ENCODE measurements at regions not wholly inside any gene's neighbourhood (a gene's known extent, or its start where the extent isn't known, plus 50 kb on each side); places are given as distances from the start of the nearest gene placed in this dataset.

DNA sequence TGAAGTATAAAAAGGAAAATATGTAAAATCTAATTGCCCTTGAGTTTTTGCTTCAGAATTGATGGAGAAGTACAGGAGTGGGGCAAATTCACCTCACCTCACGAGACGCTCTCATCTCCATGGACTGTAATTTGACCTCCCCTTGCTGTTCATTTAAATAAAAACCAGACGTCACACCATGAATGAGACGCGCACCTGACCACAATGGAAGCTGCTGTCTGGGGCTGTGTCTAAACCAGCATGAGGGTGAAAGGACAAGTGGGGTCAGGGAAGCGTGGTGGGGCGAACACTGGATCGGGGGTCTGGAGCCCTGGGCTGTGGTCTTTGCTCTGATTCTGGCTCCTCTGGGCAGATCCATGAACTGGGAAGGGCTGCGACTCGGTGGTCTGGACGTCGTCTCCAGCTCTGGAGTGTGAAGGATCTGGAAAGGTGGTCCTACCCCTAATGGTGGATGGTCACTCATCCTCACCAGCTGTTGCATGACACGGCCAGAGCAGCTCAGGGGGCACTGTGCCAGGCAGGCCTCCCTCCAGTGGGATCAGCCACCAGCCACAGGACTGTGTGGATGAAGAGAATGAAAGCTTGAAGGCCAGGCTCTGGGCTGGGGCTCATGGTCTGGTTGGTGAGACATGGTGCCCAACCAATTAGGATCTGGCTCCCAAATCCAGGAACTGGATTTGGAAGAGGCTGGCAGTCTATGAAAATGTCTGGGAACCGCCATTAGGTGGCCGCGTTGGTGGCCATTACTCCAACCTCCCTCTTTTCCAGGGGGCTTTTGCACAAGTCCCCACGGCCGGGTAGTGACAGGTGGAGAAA lies 728.6 kb downstream of the PTPRU start:
- Histone ChIP-seq H3K79me2 (replicated peaks; ENCODE audit: insufficient read depth, low read length) (no peaks in the 10 kb centered on the region), H3K27me3 (ENCODE audit: insufficient read depth, low read depth, low read length) (no peaks in the 10 kb centered on the region), H3K4me3 (ENCODE audit: low read length) (no peak overlapping the region), H3K9ac (ENCODE audit: low read length) (no peak overlapping the region), H4K20me1 (ENCODE audit: insufficient read depth) (no peaks in the 10 kb centered on the region), H3F3A (ENCODE audit: insufficient read depth, low read length, poor library complexity, severe bottlenecking) (no peaks in the 10 kb centered on the region), H2AFZ (ENCODE audit: low read depth, low read length) (no peak overlapping the region), H3K4me2 (ENCODE audit: low read length) (no peak overlapping the region), H3K9me3 (ENCODE audit: low read length) (no peaks in the 10 kb centered on the region), H3K27ac (ENCODE audit: low read length) (no peak overlapping the region), H3K9me2 (ENCODE audit: insufficient read depth, low read length) (no peaks in the 10 kb centered on the region), H3K36me3 (ENCODE audit: insufficient read depth, low read length) (no peaks in the 10 kb centered on the region)
- TF ChIP-seq EZH2 (IDR thresholded peaks at IDR 0.05; ENCODE audit: borderline replicate concordance, insufficient read depth, low read length, poor library complexity, severe bottlenecking) (no peak), MXI1 (conservative IDR thresholded peaks at IDR 0.05; ENCODE audit: poor library complexity, severe bottlenecking) (no peak), EP300 (conservative IDR thresholded peaks at IDR 0.05; ENCODE audit: poor library complexity, severe bottlenecking) (no peak), RAD21 (conservative IDR thresholded peaks at IDR 0.05) (no peak), POLR2AphosphoS5 (IDR thresholded peaks at IDR 0.05) (no peak), TAF1 (IDR thresholded peaks at IDR 0.05; ENCODE audit: low read depth) (no peak), SMC3 (conservative IDR thresholded peaks at IDR 0.05; ENCODE audit: poor library complexity) (no peak)
- TF ChIP-seq, protein P1, sequence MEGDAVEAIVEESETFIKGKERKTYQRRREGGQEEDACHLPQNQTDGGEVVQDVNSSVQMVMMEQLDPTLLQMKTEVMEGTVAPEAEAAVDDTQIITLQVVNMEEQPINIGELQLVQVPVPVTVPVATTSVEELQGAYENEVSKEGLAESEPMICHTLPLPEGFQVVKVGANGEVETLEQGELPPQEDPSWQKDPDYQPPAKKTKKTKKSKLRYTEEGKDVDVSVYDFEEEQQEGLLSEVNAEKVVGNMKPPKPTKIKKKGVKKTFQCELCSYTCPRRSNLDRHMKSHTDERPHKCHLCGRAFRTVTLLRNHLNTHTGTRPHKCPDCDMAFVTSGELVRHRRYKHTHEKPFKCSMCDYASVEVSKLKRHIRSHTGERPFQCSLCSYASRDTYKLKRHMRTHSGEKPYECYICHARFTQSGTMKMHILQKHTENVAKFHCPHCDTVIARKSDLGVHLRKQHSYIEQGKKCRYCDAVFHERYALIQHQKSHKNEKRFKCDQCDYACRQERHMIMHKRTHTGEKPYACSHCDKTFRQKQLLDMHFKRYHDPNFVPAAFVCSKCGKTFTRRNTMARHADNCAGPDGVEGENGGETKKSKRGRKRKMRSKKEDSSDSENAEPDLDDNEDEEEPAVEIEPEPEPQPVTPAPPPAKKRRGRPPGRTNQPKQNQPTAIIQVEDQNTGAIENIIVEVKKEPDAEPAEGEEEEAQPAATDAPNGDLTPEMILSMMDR (IDR thresholded peaks at IDR 0.05; ENCODE audit: poor library complexity, severe bottlenecking) = no peak
- TF ChIP-seq, protein P2, sequence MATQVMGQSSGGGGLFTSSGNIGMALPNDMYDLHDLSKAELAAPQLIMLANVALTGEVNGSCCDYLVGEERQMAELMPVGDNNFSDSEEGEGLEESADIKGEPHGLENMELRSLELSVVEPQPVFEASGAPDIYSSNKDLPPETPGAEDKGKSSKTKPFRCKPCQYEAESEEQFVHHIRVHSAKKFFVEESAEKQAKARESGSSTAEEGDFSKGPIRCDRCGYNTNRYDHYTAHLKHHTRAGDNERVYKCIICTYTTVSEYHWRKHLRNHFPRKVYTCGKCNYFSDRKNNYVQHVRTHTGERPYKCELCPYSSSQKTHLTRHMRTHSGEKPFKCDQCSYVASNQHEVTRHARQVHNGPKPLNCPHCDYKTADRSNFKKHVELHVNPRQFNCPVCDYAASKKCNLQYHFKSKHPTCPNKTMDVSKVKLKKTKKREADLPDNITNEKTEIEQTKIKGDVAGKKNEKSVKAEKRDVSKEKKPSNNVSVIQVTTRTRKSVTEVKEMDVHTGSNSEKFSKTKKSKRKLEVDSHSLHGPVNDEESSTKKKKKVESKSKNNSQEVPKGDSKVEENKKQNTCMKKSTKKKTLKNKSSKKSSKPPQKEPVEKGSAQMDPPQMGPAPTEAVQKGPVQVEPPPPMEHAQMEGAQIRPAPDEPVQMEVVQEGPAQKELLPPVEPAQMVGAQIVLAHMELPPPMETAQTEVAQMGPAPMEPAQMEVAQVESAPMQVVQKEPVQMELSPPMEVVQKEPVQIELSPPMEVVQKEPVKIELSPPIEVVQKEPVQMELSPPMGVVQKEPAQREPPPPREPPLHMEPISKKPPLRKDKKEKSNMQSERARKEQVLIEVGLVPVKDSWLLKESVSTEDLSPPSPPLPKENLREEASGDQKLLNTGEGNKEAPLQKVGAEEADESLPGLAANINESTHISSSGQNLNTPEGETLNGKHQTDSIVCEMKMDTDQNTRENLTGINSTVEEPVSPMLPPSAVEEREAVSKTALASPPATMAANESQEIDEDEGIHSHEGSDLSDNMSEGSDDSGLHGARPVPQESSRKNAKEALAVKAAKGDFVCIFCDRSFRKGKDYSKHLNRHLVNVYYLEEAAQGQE (IDR thresholded peaks at IDR 0.05; ENCODE audit: borderline replicate concordance) = no peak

DNA sequence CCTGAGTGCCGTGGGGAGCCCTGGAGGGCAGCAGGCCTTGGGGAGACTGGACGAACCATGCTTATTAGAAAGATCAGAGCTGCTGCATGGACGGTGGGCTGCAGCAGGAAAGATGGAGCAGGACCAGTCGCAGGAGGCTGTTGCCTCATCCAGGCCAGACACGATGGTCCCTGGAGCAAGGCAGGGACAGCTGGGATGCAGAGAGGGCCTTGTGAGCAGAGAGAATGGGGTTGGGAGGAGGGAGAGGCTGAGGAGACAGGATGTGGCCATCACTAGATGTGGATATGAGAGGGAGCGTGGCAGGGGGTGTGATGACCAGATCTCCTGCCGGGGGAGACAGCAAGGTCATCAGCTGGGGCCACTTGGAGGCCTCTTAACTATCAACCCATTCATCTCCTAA lies 727.6 kb downstream of the PTPRU start:
- H3K9me3 ChIP-seq (ENCODE audit: low read length) = no peaks in the 10 kb centered on the region
- H3K27ac ChIP-seq (ENCODE audit: low read length) = no peak overlapping the region
- TF ChIP-seq TAF1 (IDR thresholded peaks at IDR 0.05; ENCODE audit: low read depth) (no peak), EZH2 (IDR thresholded peaks at IDR 0.05; ENCODE audit: borderline replicate concordance, insufficient read depth, low read length, poor library complexity, severe bottlenecking) (no peak), RAD21 (conservative IDR thresholded peaks at IDR 0.05) (no peak), EP300 (conservative IDR thresholded peaks at IDR 0.05; ENCODE audit: poor library complexity, severe bottlenecking) (no peak), SMC3 (conservative IDR thresholded peaks at IDR 0.05; ENCODE audit: poor library complexity) (no peak), POLR2AphosphoS5 (IDR thresholded peaks at IDR 0.05) (no peak), MXI1 (conservative IDR thresholded peaks at IDR 0.05; ENCODE audit: poor library complexity, severe bottlenecking) (no peak)
- TF ChIP-seq, protein P1 (IDR thresholded peaks at IDR 0.05; ENCODE audit: poor library complexity, severe bottlenecking) = no peak
- TF ChIP-seq, protein P2 (IDR thresholded peaks at IDR 0.05; ENCODE audit: borderline replicate concordance) = no peak
- no peak overlapping the region for H3K4me3 ChIP-seq (ENCODE audit: low read length)
- H3F3A ChIP-seq (ENCODE audit: insufficient read depth, low read length, poor library complexity, severe bottlenecking) = no peaks in the 10 kb centered on the region
- H3K4me2 ChIP-seq (ENCODE audit: low read length) = no peak overlapping the region
- no peak overlapping the region for H3K9ac ChIP-seq (ENCODE audit: low read length)
- no peaks in the 10 kb centered on the region for H3K27me3 ChIP-seq (ENCODE audit: insufficient read depth, low read depth, low read length)
- H3K36me3 ChIP-seq (ENCODE audit: insufficient read depth, low read length) = no peaks in the 10 kb centered on the region
- no peaks in the 10 kb centered on the region for H3K9me2 ChIP-seq (ENCODE audit: insufficient read depth, low read length)
- H3K79me2 ChIP-seq (replicated peaks; ENCODE audit: insufficient read depth, low read length) = no peaks in the 10 kb centered on the region
- H2AFZ ChIP-seq (ENCODE audit: low read depth, low read length) = no peak overlapping the region
- H4K20me1 ChIP-seq (ENCODE audit: insufficient read depth) = no peaks in the 10 kb centered on the region

All from neural cell (in vitro differentiated cells).